H9 (cell line): ENCODE measurements at regions not wholly inside any gene's neighbourhood (a gene's known extent, or its start where the extent isn't known, plus 50 kb on each side); places are given as distances from the start of the nearest gene placed in this dataset.

Source experiments
- DNase-seq: peaks from one replicate; pipeline ENCODE4 v3.0.0-alpha.2; 2017
- H2AFZ ChIP-seq: one replicate; pipeline ENCODE4 v1.6.1; 2013; ENCODE audit warnings: mild to moderate bottlenecking, low read length, control low read depth, moderate library complexity
- H2AK5ac ChIP-seq: 2 replicates; pipeline ENCODE4 v1.6.1; 2013; ENCODE audit warnings: low read length, control low read depth, mixed read lengths; ENCODE audit not compliant: insufficient read length
- H2BK120ac ChIP-seq: one replicate; pipeline ENCODE4 v1.6.1; 2013; ENCODE audit warnings: low read depth, mild to moderate bottlenecking, low read length, control low read depth, inconsistent platforms; ENCODE audit not compliant: poor library complexity, severe bottlenecking
- H2BK12ac ChIP-seq: 2 replicates; pipeline ENCODE4 v1.6.1; 2013; ENCODE audit warnings: low read length, control low read depth, mixed read lengths, low read depth; ENCODE audit not compliant: insufficient read length
- H2BK15ac ChIP-seq: 2 replicates; pipeline ENCODE4 v1.6.1; 2013; ENCODE audit warnings: low read depth, low read length, control low read depth
- H2BK20ac ChIP-seq: one replicate; pipeline ENCODE4 v1.6.1; 2013; ENCODE audit warnings: low read depth, mild to moderate bottlenecking, low read length, control low read depth, inconsistent platforms; ENCODE audit not compliant: poor library complexity, severe bottlenecking
- H2BK5ac ChIP-seq: 2 replicates; pipeline ENCODE4 v1.6.1; 2013; ENCODE audit warnings: low read length, control low read depth, mixed read lengths; ENCODE audit not compliant: insufficient read length
- H3K14ac ChIP-seq: 2 replicates; pipeline ENCODE4 v1.6.1; 2013; ENCODE audit warnings: low read length, control low read depth; ENCODE audit not compliant: insufficient read depth
- H3K18ac ChIP-seq: 2 replicates; pipeline ENCODE4 v1.6.1; 2013; ENCODE audit warnings: low read depth, mild to moderate bottlenecking, mixed read lengths, low read length, control low read depth; ENCODE audit not compliant: insufficient read length
- H3K23ac ChIP-seq: 2 replicates; pipeline ENCODE4 v1.6.1; 2013; ENCODE audit warnings: low read length, control low read depth, mixed read lengths, low read depth; ENCODE audit not compliant: insufficient read length
- H3K23me2 ChIP-seq: 2 replicates; pipeline ENCODE4 v1.6.1; 2013; ENCODE audit warnings: low read depth, mild to moderate bottlenecking, mixed read lengths, low read length, control low read depth; ENCODE audit not compliant: insufficient read length, poor library complexity, severe bottlenecking
- H3K27ac ChIP-seq: 2 replicates; pipeline ENCODE4 v1.5.1; 2013; ENCODE audit warnings: low read length, control low read depth, mixed read lengths, low read depth; ENCODE audit not compliant: insufficient read length
- H3K27me3 ChIP-seq: 2 replicates; pipeline ENCODE4 v1.6.1; 2013; ENCODE audit warnings: low read length, control low read depth, inconsistent platforms; ENCODE audit not compliant: insufficient read depth
- H3K4ac ChIP-seq: 2 replicates; pipeline ENCODE4 v1.6.1; 2013; ENCODE audit warnings: low read depth, mild to moderate bottlenecking, control low read depth, inconsistent platforms, low read length, moderate library complexity
- H3K4me1 ChIP-seq: 2 replicates; pipeline ENCODE4 v1.6.1; 2013; ENCODE audit warnings: low read length, control low read depth, inconsistent platforms; ENCODE audit not compliant: insufficient read depth
- H3K4me2 ChIP-seq: 2 replicates; pipeline ENCODE4 v1.6.1; 2013; ENCODE audit warnings: low read length, control low read depth, mixed read lengths; ENCODE audit not compliant: insufficient read length, insufficient read depth
- H3K56ac ChIP-seq: 2 replicates; pipeline ENCODE4 v1.6.1; 2013; ENCODE audit warnings: low read depth, mild to moderate bottlenecking, mixed read lengths, low read length, control low read depth; ENCODE audit not compliant: insufficient read length
- H3K79me1 ChIP-seq: 2 replicates; pipeline ENCODE4 v1.6.1; 2013; ENCODE audit warnings: low read depth, mild to moderate bottlenecking, moderate library complexity, low read length, control low read depth, inconsistent platforms; ENCODE audit not compliant: insufficient read depth, poor library complexity, severe bottlenecking
- H3K79me2 ChIP-seq: 2 replicates; pipeline ENCODE4 v1.6.1; 2013; ENCODE audit warnings: low read length, control low read depth, inconsistent platforms; ENCODE audit not compliant: insufficient read depth
- H3K9ac ChIP-seq: 2 replicates; pipeline ENCODE4 v1.6.1; 2013; ENCODE audit warnings: low read length, control low read depth, mixed read lengths; ENCODE audit not compliant: insufficient read length; ENCODE audit errors: extremely low read depth
- H3K9me3 ChIP-seq: one replicate; pipeline ENCODE4 v1.6.1; 2013; ENCODE audit warnings: low read depth, low read length, inconsistent platforms; ENCODE audit not compliant: control insufficient read depth
- H3T11ph ChIP-seq: one replicate; pipeline ENCODE4 v1.6.1; 2013; ENCODE audit warnings: mild to moderate bottlenecking, low read length, control low read depth, inconsistent platforms
- H4K20me1 ChIP-seq: one replicate; pipeline ENCODE4 v1.6.1; 2013; ENCODE audit not compliant: control insufficient read depth, insufficient read length, insufficient read depth
- H4K5ac ChIP-seq: 2 replicates; pipeline ENCODE4 v1.6.1; 2013; ENCODE audit warnings: low read depth, mild to moderate bottlenecking, mixed read lengths, low read length, control low read depth; ENCODE audit not compliant: insufficient read length
- H4K8ac ChIP-seq: replicated peaks from 2 replicates; pipeline ENCODE4 v1.6.1; 2013; ENCODE audit warnings: low read length, control low read depth, mixed read lengths, low read depth; ENCODE audit not compliant: insufficient read length
- H4K91ac ChIP-seq: 2 replicates; pipeline ENCODE4 v1.6.1; 2013; ENCODE audit warnings: low read depth, mild to moderate bottlenecking, moderate library complexity, mixed read lengths, low read length, control low read depth; ENCODE audit not compliant: insufficient read length
- H3K27ac Mint-ChIP-seq, 3 experiments: 2 replicates in 2 of 3; 3 replicates in 1 of 3; pipeline ENCODE4 v1.8.0; 2020 to 2021; ENCODE audit warnings: mixed read lengths in 3 of 3, mild to moderate bottlenecking in 1 of 3, moderate library complexity in 1 of 3
- H3K27me3 Mint-ChIP-seq: 2 replicates; pipeline ENCODE4 v1.8.0; 2021; ENCODE audit warnings: low read depth, mild to moderate bottlenecking, moderate library complexity, mixed read lengths
- H3K36me3 Mint-ChIP-seq, 3 experiments: 2 replicates in 2 of 3; 3 replicates in 1 of 3; pipeline ENCODE4 v1.8.0; 2020 to 2021; ENCODE audit warnings: low read depth in 3 of 3, mixed read lengths in 3 of 3; ENCODE audit not compliant: insufficient read depth in 1 of 3
- H3K4me1 Mint-ChIP-seq, 2 experiments: 2 replicates each; pipeline ENCODE4 v1.8.0; 2020; ENCODE audit warnings: mixed read lengths in 2 of 2
- H3K4me3 Mint-ChIP-seq, 2 experiments: 2 replicates in 1 of 2; 3 replicates in 1 of 2; pipeline ENCODE4 v1.8.0; 2020 to 2021; ENCODE audit warnings: mild to moderate bottlenecking in 2 of 2, mixed read lengths in 2 of 2, moderate library complexity in 1 of 2
- H3K9me3 Mint-ChIP-seq, 2 experiments: 2 replicates in 1 of 2; 3 replicates in 1 of 2; pipeline ENCODE4 v1.8.0; 2020; ENCODE audit warnings: mild to moderate bottlenecking in 2 of 2, mixed read lengths in 2 of 2, moderate library complexity in 1 of 2
- CTCF ChIP-seq: fragments of 200-600 bp; sonication (generic); conservative IDR thresholded peaks from 3 replicates; pipeline ENCODE4 v1.8.0; 2021; ENCODE audit warnings: antibody characterized with exemption, mild to moderate bottlenecking
- WGBS: extraction: QIAGEN DNeasy Blood & Tissue Kit; methylation state at CpG from one replicate; pipeline ENCODE4 v1.1.7; 2013; ENCODE audit warnings: missing lambda C conversion rate, low lambda C conversion rate, mixed read lengths; ENCODE audit not compliant: insufficient read length; ENCODE audit errors: extremely low coverage; 5-methylcytosine and 5-hydroxymethylcytosine counted together

- Histone ChIP-seq H4K5ac (no peak overlapping the region), H2BK5ac (no peak overlapping the region), H4K8ac (no peak overlapping the region), H3K14ac (no peak overlapping the region), H3T11ph (no peak overlapping the region), H2AFZ (no peak overlapping the region), H2BK20ac (no peak overlapping the region), H3K4me2 (no peak overlapping the region), H3K18ac (no peak overlapping the region), H3K9me3 (no peaks in the 10 kb centered on the region), H3K23ac (no peak overlapping the region), H3K23me2 (no peaks in the 10 kb centered on the region), H2BK120ac (no peak overlapping the region), H4K91ac (no peak overlapping the region), H3K79me2 (no peaks in the 10 kb centered on the region), H2AK5ac (no peak overlapping the region), H3K79me1 (no peaks in the 10 kb centered on the region), H4K20me1 (no peaks in the 10 kb centered on the region), H3K4me1 (peaks cover 2% of the 10 kb centered on the region; the same call in 1 of the 2 replicates), H3K9ac (no peak overlapping the region), H2BK12ac (no peak overlapping the region), H2BK15ac (no peak overlapping the region), H3K56ac (no peak overlapping the region), H3K4ac (no peak overlapping the region), H3K27me3 (no peaks in the 10 kb centered on the region), H3K27ac (no peak overlapping the region)
- no peaks in the 10 kb centered on the region; a peak in 3 of 7 replicates for H3K36me3 Mint-ChIP-seq
- WGBS = no CpG with 5 or more reads among the region's 9 CpGs
- H3K4me3 Mint-ChIP-seq = no peak overlapping the region
- H3K4me1 Mint-ChIP-seq = peaks cover 27 to 35% of the 10 kb centered on the region in 2 experiments
- no peak for DNase-seq
- H3K9me3 Mint-ChIP-seq = no peaks in the 10 kb centered on the region; a peak in 1 of 5 replicates
- H3K27me3 Mint-ChIP-seq = no peaks in the 10 kb centered on the region
- TF ChIP-seq CTCF = no peak
- H3K27ac Mint-ChIP-seq = peak overlapping the region in 1 of 3 experiments; percentile 16; a peak in 1 of 7 replicates
These were observed 209.4 kb upstream of the KLF14 start for GRCh38 chr7:130943336-130943901.
